ENCODE measurements at regions not wholly inside any gene's neighbourhood (a gene's known extent, or its start where the extent isn't known, plus 50 kb on each side); places are given as distances from the start of the nearest gene placed in this dataset.

DNA sequence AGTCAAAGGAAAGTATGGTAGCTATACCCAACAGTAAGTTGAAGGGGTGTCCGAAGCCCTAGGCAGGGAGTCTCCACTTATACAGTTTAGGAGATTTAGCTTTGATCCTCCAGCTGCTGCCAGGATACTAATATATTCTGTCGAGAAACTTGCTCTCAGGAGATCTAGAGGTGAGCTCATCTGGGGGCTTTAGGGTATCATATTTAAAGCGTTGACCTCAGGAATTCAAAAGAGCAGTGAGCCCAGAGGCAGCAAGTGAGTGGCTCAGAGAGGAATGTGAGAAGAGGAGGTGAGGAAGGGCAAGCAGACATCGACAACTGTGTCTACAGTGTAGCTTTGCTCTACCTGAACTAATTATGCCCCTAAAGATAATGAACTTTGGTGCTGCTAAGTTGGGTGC lies 245.1 kb upstream of the LRTM1 start:
- no peak for DNase-seq

DNA sequence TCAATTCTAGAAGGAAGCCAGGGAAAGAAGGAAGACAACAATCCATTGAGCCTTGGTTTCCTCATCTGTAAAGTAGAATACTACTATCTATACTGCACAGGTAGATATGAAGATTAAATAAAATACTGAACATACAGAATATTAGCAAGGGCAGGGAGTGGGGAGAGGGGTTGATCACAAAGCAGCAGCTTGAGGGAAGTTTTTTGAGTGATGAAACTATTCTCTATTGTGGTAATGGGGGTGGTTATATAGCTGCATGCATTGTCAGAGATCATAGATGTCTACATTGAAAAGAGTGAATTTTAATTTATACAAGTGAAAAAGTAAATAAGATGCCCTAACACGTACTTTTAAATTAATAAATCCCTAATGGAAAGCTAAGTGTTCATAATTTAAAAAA lies 242.6 kb upstream of the LRTM1 start:
- no peak for DNase-seq

DNA sequence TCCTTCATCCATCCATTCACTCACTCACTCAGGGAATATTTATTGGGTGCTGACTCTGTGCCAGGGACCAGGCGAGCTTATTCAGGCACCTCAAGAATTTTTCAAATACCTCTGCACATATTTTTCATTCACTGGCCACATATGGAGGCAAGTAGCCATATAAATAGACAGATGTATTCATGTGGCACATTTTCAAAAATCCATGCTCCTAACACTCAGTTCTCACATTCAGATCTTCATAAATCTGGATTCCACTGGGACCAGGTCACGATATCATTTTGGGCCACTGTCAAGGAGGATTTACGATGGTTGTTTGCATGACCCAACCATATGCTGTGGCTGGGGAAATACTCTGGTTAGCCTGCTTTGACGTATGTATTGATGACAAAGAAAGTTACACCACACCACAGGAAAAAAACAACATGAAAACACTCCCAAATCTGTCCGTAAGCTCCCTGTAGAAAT lies 241.8 kb upstream of the LRTM1 start:
- no peak for DNase-seq

DNA sequence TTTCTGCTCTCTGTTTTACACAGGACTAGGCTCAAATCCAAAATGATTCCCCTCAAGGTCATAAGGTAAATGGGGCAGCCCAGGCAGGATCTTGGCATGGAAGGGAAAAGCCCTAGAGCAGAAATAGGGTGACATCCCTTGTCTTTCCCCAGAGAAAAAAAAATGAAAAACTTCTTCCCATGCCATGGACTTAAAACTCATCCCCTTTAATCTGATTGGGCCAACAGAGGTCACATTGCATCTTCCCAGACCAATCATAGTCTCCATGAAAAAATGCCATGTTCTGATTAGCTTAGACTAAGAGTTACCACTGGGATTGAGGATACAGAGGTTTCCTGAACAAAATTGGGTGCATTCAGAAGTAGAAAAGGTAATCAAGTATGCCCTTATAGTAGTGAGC lies 241.3 kb upstream of the LRTM1 start:
- DNase-seq = no peak

DNA sequence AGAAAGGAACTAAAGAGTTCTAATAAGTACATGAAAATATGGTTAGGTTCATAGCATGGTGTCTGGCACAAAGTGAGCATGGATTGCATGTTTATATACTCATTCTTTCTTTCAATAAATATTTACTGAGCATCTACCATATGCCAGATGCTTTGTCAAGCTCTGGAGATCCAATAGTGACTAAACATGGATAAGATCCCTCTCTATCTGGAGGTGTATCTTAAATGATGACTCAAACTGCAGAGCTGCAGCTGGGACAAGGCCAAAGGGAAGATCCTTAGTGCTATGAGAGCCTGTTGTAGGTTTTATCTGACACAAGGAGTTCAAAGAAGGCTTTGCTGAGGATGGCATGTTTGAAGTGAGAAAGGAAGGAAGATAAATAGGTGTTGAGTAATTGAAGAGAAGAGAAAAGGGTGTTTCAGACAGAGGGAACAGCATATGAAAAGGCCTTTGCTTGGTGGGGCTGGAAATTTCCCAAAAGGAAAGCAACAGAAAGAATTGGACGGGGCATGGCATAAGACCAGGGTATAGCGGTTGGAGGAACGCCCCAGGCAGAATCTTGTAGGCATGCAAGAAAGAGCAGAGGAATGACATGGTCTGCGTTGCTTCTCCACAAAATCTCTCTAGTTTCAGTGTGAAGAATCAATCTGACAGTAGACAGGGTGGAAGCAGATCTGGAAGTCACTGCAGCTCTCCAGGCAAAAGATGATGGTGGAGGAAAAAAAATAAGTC lies 239.9 kb upstream of the LRTM1 start:
- DNase-seq = no peak

DNA sequence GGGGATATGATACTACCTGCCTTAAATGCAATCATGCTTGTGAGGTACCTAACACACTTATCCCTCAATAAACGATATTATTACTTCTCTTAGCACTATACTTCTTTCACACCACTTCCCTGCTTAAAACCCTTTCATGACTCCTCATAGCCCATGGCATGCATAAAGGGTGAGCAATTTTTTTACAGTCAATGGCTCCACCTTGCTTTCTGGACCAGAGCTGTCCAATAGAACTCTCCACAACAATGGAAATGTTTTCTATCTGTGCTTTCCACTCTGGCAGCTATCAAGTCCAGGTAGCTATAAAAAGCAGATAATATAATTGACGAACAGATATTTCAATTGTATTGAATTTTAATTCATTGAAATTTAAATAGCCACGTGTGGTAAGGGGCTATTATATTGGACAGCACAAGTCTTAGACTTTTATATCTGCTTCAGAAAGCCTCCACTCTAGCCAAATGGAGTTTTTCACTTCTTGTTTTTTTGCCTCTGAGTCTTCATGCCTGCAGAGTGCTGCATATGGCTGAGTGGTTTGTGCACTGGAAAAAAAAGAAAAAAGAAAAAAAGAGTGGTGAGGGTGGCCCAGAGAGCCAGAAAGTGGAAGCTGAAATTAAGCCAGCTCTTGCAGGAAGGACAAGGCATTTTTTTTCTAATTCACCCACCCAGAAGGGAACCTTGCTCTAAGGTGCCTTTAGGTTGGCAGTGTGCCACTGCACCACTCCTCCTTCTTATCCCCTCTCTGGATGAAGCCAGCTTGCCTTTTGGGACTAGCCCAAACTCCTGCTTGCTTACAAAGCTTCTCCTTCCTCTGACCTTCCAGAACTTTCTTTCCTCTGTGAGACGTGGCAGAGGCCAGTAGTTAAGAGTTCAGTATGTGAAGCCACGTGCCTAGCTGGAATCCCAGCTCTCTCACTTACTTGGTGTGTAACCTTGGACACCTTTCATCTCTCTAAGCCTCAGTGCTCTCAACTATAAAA lies 239.0 kb upstream of the LRTM1 start:
- no peak for DNase-seq

DNA sequence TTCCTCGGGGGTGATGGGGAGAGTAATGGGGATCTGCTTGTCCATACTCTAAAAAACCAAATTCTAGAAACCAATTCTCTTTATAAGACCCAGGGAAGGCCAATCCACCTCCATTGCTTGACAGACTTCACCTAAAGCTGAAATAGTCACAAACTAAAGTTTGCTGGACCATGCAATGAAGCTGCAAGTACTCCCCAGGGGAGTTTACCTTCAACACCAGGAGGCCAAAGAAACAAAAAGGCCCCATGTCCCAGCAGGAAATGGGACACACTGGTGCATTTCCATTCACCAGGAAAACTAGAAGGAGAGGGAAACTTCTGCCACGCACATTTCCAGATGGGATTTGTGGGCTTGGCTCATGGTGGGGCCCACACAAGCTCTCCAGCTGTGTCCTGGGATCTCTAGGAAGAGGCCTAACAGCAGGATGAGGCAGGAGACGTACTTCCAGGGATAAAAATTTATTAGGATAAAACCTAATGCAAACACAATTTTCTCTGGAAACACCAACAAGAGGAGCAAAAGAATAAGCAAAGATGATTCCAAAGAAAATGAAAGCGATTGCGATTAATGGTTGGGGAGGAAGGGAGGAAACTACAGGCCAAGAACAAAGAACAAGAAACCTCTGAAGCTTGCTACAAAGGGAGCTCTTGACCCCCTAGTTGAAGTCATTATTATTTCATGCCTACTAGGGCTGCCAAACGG lies 238.0 kb upstream of the LRTM1 start:
- no peak for DNase-seq

DNA sequence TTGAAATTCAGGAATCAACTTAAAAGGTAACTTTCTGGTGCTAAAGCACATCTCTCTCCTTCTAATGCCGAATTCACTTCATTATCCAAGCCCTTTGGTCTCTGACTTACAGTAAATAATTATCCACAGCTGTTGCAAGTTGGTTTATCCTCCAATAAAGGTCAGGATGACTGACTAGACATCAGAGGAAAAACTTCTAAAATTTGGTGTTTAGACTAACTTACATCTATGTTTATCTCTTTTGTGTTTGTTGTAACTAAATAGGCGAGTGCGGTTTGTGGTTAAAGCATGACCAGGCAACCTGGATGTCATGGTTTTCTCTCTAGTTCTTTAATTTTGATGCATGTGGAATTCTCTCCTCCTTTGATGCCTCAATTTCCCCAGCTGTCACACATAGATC lies 237.4 kb upstream of the LRTM1 start:
- DNase-seq = no peak

DNA sequence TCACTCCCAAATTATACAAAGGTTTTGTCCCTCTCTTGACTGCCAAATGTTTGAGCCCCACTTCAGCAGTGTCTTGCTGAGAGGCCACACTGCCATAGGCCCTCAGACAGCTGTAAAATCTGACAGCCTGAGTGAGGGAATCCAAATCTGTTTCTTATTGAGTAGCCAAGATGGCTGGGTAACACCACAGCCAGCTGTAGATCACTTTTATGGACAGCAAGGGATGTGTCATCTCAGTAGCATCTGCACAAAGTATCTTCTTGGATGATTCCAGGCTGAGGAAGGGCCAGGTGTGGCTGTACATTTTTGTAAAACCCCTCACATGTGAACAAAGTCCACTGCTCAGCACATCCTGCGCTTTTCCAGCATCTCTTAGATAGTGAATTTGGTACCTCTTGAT lies 237.0 kb upstream of the LRTM1 start:
- no peak for DNase-seq

DNA sequence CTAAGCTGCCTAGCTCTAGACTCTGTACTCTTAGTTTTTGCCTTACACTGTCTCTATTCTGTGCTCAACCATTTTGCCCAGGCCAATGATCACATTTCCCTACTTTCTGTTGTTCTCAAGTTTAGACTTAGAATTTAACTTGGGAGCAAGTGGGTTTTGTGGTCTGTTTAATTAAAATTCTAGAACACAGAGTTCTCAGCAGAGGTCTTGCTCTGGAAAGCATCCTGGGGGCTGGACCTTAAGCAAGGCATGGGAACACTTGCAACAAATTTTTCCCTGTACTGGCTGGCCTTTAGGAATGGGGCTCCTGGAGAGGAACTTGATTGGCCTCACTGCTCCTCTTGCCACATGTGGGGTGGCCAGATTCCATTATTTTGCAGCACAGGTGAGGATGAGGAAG lies 236.3 kb upstream of the LRTM1 start:
- no peak for DNase-seq

DNA sequence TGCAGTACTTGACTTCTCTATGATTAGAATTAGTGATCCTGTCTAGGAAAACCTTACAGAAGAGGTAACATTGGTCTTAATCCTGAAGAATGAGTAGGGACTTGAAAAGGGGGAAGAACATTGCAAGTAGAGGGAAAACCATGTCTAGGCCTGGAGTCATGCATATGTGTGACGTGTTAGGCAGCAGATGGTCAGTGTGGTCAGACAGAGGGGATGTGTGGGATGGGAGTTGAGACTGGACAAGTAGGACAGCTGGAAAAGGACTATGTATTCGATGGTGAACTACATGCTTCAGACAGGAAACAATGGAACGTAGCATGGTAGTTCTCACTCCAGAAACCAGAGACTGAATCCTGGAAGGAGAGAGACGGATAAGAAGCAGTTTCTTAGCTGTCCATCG lies 235.6 kb upstream of the LRTM1 start:
- DNase-seq = no peak

DNA sequence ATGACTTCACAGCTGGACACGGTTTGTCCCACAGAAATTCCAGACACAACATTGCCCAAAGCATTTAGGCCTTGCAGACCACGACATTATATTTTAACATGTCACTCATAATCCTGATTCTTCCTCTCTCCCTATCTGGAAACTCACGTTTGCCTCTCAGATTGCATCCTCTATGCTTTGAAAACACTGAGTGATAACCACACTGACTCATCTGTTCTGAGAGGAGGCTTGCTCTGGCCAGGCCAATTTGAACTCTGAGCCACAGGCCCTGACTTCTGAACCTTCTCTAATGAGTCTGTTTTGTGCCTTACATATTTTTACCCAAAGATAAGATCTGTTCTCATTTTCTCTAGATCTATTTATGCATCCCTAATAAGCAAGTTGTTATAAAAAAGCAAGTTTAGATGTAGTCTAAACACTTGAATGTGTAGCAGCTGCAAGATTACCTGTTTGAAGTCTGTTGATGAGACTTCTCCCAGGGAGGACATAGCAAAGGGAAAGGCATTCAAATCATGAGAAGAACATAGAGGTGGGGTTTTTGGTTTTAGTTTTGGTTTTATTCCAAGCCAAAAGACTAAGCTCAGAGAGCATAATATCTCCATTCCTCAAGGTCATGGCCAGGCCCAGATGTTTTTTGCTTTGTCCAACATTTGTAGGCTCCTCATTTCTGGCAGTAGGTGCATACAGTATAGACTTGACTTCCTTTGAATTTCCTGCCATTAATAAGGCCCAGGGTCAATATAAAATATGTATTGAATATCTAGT lies 234.4 kb upstream of the LRTM1 start:
- DNase-seq = no peak

DNA sequence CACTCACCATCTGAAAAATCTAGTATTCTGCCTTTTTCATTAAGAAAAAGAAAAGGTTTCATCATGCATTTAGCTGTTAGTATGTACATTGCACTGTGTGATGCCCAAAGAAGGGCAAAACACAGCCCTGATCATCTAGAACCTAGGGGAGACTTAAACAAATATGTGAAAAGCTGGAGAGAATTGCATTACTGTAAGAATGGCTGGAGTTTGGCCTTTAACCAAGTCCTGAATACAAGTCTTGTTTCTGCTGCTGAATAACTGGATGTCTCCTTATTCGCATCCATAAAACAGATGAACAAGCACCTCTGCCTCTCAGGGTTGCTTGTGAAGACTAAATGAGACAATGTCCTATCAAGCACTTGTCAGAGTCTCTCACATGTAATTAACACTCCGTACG lies 233.4 kb upstream of the LRTM1 start:
- DNase-seq = no peak

DNA sequence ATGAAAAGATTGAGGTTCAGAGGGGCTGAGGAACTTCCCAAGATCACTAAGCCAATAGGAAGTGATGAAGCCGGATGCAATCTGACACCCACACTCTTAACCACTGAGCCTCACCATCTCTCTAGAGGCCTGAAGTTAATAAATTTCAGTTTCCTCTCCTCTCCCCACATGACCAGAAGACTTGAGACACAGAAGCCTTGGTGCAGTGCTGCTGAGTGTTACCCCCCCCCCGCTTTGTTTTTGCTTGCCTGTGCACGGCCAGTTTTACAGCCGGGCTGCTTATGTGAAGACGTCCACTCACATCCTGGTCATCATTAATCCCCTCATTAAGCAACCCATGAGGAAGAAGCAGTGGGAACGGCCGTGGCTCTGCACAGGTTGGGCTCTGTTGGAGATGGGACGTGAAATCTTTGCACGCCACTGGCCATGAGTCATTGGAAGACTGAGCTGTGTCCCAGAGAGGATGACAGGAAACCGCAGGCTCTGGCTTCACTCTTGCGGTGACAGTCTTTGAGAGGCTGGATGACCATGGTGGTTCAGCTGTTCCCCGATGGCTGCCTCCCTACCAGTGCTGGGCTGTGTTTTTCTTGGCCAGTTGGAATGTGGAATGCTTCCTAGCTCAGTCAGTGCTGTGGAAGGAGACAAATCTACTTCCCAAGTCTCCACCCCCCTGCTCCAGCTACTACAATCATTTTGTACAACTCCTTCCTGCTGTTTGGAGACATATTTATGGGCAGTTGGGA lies 232.6 kb upstream of the LRTM1 start:
- DNase-seq = no peak

DNA sequence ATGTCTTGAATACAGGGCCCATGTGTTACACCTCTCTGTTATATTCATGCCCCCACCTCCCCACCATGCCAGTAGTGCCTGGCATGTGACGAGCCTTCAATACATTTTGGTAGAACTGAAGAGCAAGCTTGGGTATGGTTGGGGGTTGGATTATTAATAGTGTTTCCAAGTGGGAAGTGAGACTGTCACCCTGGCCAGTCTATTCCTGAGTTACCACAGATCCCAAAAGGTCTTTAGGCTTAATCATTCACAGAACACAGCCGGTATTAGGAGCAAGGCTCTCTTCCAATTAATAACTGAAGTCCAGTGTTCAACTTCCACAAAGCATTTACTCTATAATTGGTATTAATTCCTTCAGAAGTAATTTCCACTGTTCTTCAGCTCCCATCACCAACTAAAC lies 231.9 kb upstream of the LRTM1 start:
- no peak for DNase-seq

DNA sequence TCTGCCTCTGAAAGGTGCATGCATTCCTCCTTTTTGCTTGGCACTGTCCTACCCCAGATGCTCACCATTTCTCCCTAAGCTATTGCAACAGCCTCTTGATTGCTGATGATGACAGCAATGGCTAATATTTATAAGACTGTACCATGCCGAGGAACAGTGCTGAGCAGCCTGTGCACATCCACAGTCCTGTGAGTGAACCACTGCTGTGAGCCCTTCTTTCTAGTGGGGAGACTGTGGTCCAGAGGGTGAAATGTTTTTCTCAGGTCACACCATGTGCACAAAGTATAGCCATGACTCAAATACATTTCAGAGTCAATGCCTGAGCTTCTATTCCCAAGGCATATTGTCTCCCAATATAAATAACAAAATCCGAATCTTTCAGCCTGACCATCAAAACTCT lies 231.2 kb upstream of the LRTM1 start:
- DNase-seq = no peak

DNA sequence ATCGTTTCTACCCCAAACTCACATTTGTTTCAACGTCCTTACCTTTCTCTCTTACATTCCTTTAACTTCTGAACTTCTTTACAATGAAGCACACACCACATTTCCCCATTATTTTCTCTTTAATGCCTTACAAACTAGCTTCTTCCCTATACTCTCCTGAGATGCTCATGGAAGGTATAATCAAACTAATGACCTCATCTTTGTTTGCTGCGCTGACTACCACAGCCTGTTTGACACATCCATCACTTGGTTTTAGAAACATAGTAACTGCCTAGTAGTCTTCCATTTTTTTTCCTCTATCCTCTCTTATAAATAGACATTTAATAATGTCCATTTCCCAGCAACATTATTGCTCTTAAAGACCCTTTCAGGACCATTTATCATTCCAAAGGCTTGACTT lies 230.5 kb upstream of the LRTM1 start:
- no peak for DNase-seq

DNA sequence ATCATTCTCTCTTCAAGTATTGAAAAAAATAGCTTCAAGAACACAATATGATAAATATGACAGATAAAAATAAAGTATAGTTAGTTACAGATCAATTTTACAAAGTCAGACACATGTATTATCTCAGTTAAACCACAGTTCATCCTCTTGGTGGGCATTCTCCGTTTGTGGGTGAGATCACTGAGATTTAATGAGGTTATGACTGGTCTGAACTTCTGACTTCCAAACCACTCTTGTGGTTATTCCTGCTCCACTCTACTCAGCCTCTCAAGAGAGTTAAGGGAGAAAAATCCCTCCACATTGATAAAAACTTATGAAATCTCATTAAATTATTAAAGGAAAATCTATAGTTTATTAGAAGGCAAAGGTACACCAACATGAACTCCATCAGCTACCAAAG lies 229.9 kb upstream of the LRTM1 start:
- no peak for DNase-seq

DNA sequence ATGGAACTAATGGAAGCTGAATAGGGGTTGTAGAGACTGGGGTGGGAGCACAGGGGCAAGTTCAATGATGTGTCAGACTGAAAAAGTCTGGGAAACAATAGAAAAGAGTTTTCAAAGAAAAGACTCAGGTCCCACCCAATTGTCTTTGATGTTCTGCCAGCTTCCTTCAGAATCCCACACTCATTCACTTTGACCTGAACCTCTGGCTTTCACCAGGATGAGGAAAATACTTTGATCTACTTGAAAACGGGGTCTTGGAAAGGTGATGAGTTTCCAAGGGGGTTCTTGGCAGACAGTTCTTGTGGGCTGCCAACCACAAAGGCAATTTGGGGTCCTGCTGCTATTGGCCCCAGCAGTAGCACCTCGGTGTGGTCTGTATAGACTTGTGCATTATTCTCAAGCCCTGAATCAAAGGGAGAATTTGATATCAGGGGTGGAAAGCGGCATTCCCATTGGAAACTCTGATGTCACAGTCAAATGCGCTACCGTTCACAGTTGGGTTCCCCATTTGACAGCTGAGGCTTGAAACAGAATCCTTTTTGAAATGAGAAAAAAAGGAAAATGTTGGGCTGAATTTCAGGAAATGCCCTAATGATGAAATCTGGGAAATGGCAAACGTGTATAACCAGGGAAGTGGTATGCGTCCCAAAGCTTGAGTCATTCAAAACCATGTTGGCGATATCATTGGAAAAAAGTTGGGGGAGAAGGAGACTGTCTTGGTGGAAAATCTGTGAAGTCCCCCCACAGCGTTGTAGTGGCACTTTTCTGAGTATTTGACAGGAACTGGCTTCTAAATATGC lies 229.2 kb upstream of the LRTM1 start:
- no peak for DNase-seq

DNA sequence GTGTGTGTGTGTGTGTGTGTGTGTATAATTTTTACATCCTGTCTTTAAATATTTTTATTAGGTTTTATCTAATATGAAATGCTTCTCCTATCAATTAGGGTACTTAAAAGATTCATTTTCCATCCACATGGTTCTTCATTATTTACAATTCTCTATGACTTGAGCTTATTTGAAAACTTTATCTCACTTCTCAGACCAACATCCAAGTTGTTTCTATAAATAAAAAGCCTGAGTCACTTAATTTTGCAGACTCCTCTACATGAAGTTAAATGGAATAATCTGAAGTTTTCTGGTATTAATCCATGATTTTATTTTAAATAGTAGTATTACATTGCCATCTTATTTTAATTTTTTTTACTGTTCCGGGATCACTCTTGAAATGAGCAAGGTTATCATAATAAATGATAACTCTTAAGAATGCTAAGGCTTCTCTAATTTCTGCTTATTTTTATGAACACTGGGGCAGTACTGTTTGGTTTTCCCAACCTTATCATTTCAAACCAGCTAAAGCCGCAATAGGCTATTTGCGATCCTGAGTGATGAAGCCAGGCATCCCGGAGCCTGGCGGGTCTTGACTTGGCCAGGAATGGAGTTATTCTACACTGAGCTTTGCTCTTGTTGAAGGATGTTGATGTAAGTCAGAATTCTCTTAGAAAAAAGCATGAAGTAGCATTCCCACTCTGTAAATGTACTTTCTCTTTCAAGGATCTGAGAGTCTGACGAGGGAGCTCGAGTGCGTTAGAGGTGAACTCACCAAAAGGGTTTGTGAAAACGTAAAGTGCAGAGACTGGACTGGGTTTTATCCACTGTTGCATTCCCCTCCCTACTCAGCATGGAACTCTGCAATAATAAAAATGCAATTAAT lies 220.2 kb upstream of the LRTM1 start:
- no peak for DNase-seq
